Keratinocyte (primary cell): ENCODE measurements at regions not wholly inside any gene's neighbourhood (a gene's known extent, or its start where the extent isn't known, plus 50 kb on each side); places are given as distances from the start of the nearest gene placed in this dataset.

Experiments
- DNase-seq: peaks from one replicate; pipeline ENCODE4 v3.0.0-alpha.2; 2011; ENCODE audit warnings: low read depth, missing footprints, low spot score
- FAIRE-seq: peaks from 2 replicates; lab custom pipeline; 2011; peaks lifted over from hg19 to GRCh38; lab: Jason Lieb, UNC
- H2AFZ ChIP-seq: 2 replicates; pipeline ENCODE4 v1.6.0; 2012; ENCODE audit warnings: low read length, control low read depth, inconsistent platforms; ENCODE audit not compliant: control insufficient read depth
- H3K27ac ChIP-seq: 2 replicates; pipeline ENCODE4 v1.5.1; 2011; ENCODE audit warnings: low read length; ENCODE audit not compliant: control insufficient read depth, insufficient read depth
- H3K27me3 ChIP-seq: 3 replicates; pipeline ENCODE4 v1.6.0; 2011; ENCODE audit warnings: low read length; ENCODE audit not compliant: control insufficient read depth, insufficient read depth; ENCODE audit errors: extremely low read depth
- H3K36me3 ChIP-seq, 2 experiments: 2 replicates in 1 of 2; 3 replicates in 1 of 2; pipeline ENCODE4 v1.5.1; 2011; ENCODE audit warnings: low read length in 2 of 2, mild to moderate bottlenecking in 1 of 2; ENCODE audit not compliant: control insufficient read depth in 2 of 2, insufficient read depth in 2 of 2; ENCODE audit errors: extremely low read depth in 1 of 2
- H3K4me1 ChIP-seq: 3 replicates; pipeline ENCODE4 v1.5.1; 2011; ENCODE audit warnings: low read length; ENCODE audit not compliant: control insufficient read depth, insufficient read depth; ENCODE audit errors: extremely low read depth
- H3K4me2 ChIP-seq: 3 replicates; pipeline ENCODE4 v1.6.0; 2011; ENCODE audit warnings: low read depth, low read length; ENCODE audit not compliant: control insufficient read depth, insufficient read depth; ENCODE audit errors: extremely low read depth
- H3K4me3 ChIP-seq, 3 experiments: fragments of 200-600 bp in 1 of 3; sonication (generic) in 1 of 3; 2 replicates in 2 of 3; 3 replicates in 1 of 3; pipeline ENCODE4 v1.5.1; 2011 to 2016; ENCODE audit warnings: low read length in 3 of 3, mild to moderate bottlenecking in 3 of 3, control low read depth in 2 of 3, inconsistent platforms in 1 of 3, low read depth in 1 of 3, mixed read lengths in 1 of 3, mixed run types in 1 of 3, moderate library complexity in 1 of 3; ENCODE audit not compliant: control insufficient read depth in 2 of 3, insufficient read depth in 2 of 3; ENCODE audit errors: extremely low read depth in 1 of 3
- H3K79me2 ChIP-seq: 2 replicates; pipeline ENCODE4 v1.6.0; 2012; ENCODE audit warnings: low read length; ENCODE audit not compliant: control insufficient read depth, insufficient read depth
- H3K9ac ChIP-seq: 3 replicates; pipeline ENCODE4 v1.6.0; 2011; ENCODE audit warnings: low read length; ENCODE audit not compliant: control insufficient read depth, insufficient read depth; ENCODE audit errors: extremely low read depth
- H3K9me1 ChIP-seq: 3 replicates; pipeline ENCODE4 v1.6.0; 2011; ENCODE audit warnings: low read length; ENCODE audit not compliant: control insufficient read depth, insufficient read depth; ENCODE audit errors: extremely low read depth
- H3K9me3 ChIP-seq: 2 replicates; pipeline ENCODE4 v1.5.1; 2012; ENCODE audit warnings: low read depth, low read length; ENCODE audit not compliant: control insufficient read depth
- H4K20me1 ChIP-seq: 3 replicates; pipeline ENCODE4 v1.6.0; 2011; ENCODE audit warnings: low read length; ENCODE audit not compliant: control insufficient read depth, insufficient read depth; ENCODE audit errors: extremely low read depth
- EZH2 ChIP-seq: IDR thresholded peaks from one replicate; pipeline ENCODE4 v1.6.1; 2012; ENCODE audit warnings: inconsistent platforms, mild to moderate bottlenecking, low read length, moderate library complexity
- dilution Hi-C: fragments of 300-500 bp; cut with MboI; formaldehyde crosslinking; loops from one replicate; pipeline ENCODE4 v1.7.0; 2020; ENCODE audit warnings: low sequenced_read_pairs; ENCODE audit not compliant: extremely low pct_ligation_motif_present
- TF ChIP-seq, protein P1 (sequence below), 3 experiments: IDR thresholded peaks in 1 of 3; conservative IDR thresholded peaks in 1 of 3; optimal IDR thresholded peaks in 1 of 3; 2 replicates in 2 of 3; 3 replicates in 1 of 3; pipeline versions ENCODE3 to v1.5.1; 2011; ENCODE audit warnings: low read length in 3 of 3, mild to moderate bottlenecking in 3 of 3, moderate library complexity in 2 of 3, control low read depth in 1 of 3, inconsistent platforms in 1 of 3; ENCODE audit not compliant: insufficient read depth in 2 of 3; ENCODE audit errors: extremely low read depth in 1 of 3

DNA sequence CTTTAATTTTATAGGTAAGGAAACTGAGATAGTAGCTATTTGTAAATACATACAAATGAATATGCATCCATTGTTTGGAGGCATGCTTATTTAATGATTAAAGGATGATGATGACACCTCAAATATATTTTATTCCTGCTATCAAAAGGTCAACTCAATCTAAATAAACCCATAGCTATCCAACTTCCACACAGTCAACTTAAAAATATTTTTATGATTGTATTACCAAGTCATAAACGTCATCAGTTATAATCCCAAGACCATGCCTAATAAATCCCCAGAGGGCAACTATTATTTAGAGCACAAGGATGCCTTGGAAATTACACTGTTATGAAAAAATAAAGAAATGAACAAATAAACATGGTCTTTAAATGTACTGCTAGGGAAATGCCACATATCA is 102.1 kb downstream of the MPP7 start:
- Histone ChIP-seq H3K27me3 (no peaks in the 10 kb centered on the region), H4K20me1 (no peaks in the 10 kb centered on the region), H3K4me1 (no peaks in the 10 kb centered on the region), H2AFZ (no peak overlapping the region), H3K4me2 (no peak overlapping the region), H3K4me3 (no peak overlapping the region), H3K9ac (no peak overlapping the region), H3K9me3 (no peaks in the 10 kb centered on the region), H3K79me2 (no peaks in the 10 kb centered on the region), H3K9me1 (no peaks in the 10 kb centered on the region), H3K27ac (no peak overlapping the region), H3K36me3 (no peaks in the 10 kb centered on the region)
- no peak for TF ChIP-seq EZH2
- TF ChIP-seq, protein P1, sequence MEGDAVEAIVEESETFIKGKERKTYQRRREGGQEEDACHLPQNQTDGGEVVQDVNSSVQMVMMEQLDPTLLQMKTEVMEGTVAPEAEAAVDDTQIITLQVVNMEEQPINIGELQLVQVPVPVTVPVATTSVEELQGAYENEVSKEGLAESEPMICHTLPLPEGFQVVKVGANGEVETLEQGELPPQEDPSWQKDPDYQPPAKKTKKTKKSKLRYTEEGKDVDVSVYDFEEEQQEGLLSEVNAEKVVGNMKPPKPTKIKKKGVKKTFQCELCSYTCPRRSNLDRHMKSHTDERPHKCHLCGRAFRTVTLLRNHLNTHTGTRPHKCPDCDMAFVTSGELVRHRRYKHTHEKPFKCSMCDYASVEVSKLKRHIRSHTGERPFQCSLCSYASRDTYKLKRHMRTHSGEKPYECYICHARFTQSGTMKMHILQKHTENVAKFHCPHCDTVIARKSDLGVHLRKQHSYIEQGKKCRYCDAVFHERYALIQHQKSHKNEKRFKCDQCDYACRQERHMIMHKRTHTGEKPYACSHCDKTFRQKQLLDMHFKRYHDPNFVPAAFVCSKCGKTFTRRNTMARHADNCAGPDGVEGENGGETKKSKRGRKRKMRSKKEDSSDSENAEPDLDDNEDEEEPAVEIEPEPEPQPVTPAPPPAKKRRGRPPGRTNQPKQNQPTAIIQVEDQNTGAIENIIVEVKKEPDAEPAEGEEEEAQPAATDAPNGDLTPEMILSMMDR (optimal IDR thresholded peaks at IDR 0.05 in 1 of 3, IDR thresholded peaks at IDR 0.05 in 1 of 3, conservative IDR thresholded peaks at IDR 0.05 in 1 of 3; ENCODE audit: extremely low read depth in 1 of 3, insufficient read depth in 2 of 3, low read length in 3 of 3): no peak
- no peak for DNase-seq
- dilution Hi-C loops: no loop called here
- no peak for FAIRE-seq

DNA sequence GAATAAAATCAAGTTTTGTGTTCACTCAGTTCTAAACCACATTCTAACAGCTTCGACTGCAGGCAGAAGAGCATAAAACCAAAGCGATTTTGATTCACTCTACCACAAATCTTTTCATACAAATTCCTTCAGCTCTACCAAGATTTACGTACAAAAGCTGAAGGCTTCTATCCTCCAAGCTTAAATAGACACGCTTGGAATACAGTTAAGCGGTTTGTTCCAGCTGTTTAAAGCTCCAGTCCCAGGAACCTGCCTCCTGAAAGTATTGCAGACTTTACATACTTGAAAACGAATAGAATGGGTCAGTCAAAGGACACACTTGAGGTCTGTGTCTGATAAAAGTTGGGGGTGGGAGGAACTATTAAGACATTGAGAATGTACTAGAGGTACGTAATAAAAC is 102.9 kb downstream of the MPP7 start:
- Histone ChIP-seq H3K9me3 (no peaks in the 10 kb centered on the region), H2AFZ (no peak overlapping the region), H3K27ac (no peak overlapping the region), H3K4me3 (no peak overlapping the region), H3K4me2 (no peak overlapping the region), H3K27me3 (no peaks in the 10 kb centered on the region), H3K79me2 (no peaks in the 10 kb centered on the region), H3K9ac (no peak overlapping the region), H3K4me1 (no peaks in the 10 kb centered on the region), H4K20me1 (no peaks in the 10 kb centered on the region), H3K36me3 (no peaks in the 10 kb centered on the region), H3K9me1 (no peaks in the 10 kb centered on the region)
- FAIRE-seq (no peak), DNase-seq (no peak)
- dilution Hi-C loops: no loop called here
- no peak for TF ChIP-seq EZH2
- TF ChIP-seq, protein P1 (optimal IDR thresholded peaks at IDR 0.05 in 1 of 3, IDR thresholded peaks at IDR 0.05 in 1 of 3, conservative IDR thresholded peaks at IDR 0.05 in 1 of 3; ENCODE audit: extremely low read depth in 1 of 3, insufficient read depth in 2 of 3, low read length in 3 of 3): no peak
